Fibroblast of gingiva (primary cell): ENCODE measurements at regions not wholly inside any gene's neighbourhood (a gene's known extent, or its start where the extent isn't known, plus 50 kb on each side); places are given as distances from the start of the nearest gene placed in this dataset.
"Not testable (repeated sequence)": the region's sequence is repeated elsewhere in the genome, so short reads cannot be mapped to it uniquely, and the experiment has no call there.

ENCODE experiments used
- DNase-seq: peaks from one replicate; pipeline ENCODE4 v3.0.0-alpha.2; 2011; ENCODE audit warnings: low read depth

- DNase-seq: no peak
Measured at GRCh38 chr9:117775591-117775990, 71.4 kb downstream of the TLR4 start.

- DNase-seq: no peak
Measured at GRCh38 chr9:117777823-117778222, 73.6 kb downstream of the TLR4 start.

- DNase-seq: no peak
Measured at GRCh38 chr9:117779760-117780159, 75.6 kb downstream of the TLR4 start.

- peak; percentile 70 for DNase-seq
Measured at GRCh38 chr9:117782931-117783788, 79.0 kb downstream of the TLR4 start.

- no peak for DNase-seq
Measured at GRCh38 chr9:117783828-117784227, 79.6 kb downstream of the TLR4 start.

GRCh38 chr9:117784996-117785395 lies 80.8 kb downstream of the TLR4 start:
- no peak for DNase-seq

GRCh38 chr9:117787746-117788145 lies 83.5 kb downstream of the TLR4 start:
- no peak for DNase-seq

- DNase-seq: no peak
Measured at GRCh38 chr9:117795271-117795670, 91.1 kb downstream of the TLR4 start.

- peak; percentile 55 for DNase-seq
Measured at GRCh38 chr9:117796681-117797080, 92.5 kb downstream of the TLR4 start.

GRCh38 chr9:117800389-117800788 lies 96.2 kb downstream of the TLR4 start:
- no peak for DNase-seq

- DNase-seq: no peak
Measured at GRCh38 chr9:117809751-117810150, 105.5 kb downstream of the TLR4 start.

GRCh38 chr9:117815315-117815714 lies 111.1 kb downstream of the TLR4 start:
- no peak for DNase-seq

GRCh38 chr9:117815948-117816347 lies 111.7 kb downstream of the TLR4 start:
- DNase-seq: no peak

GRCh38 chr9:117821954-117822353 lies 117.8 kb downstream of the TLR4 start:
- no peak for DNase-seq

- DNase-seq: no peak
Measured at GRCh38 chr9:117823576-117823975, 119.4 kb downstream of the TLR4 start.

GRCh38 chr9:117825609-117826347 lies 121.6 kb downstream of the TLR4 start:
- DNase-seq: no peak

- no peak for DNase-seq
Measured at GRCh38 chr9:117826837-117827236, 122.6 kb downstream of the TLR4 start.

GRCh38 chr9:117827456-117827855 lies 123.3 kb downstream of the TLR4 start:
- DNase-seq: no peak

GRCh38 chr9:117828466-117828865 lies 124.3 kb downstream of the TLR4 start:
- DNase-seq: no peak

- no peak for DNase-seq
Measured at GRCh38 chr9:117835798-117836197, 131.6 kb downstream of the TLR4 start.

GRCh38 chr9:117839862-117840261 lies 135.7 kb downstream of the TLR4 start:
- DNase-seq: no peak

GRCh38 chr9:117851836-117852461 lies 147.7 kb downstream of the TLR4 start:
- DNase-seq: not testable (repeated sequence)

- no peak for DNase-seq
Measured at GRCh38 chr9:117858561-117858960, 154.4 kb downstream of the TLR4 start.
